ENCODE measurements at regions not wholly inside any gene's neighbourhood (a gene's known extent, or its start where the extent isn't known, plus 50 kb on each side); places are given as distances from the start of the nearest gene placed in this dataset.

- no peak for FAIRE-seq
- Histone ChIP-seq H3K4me1 (ENCODE audit: control insufficient read depth, insufficient read depth, low read length) (no peaks in the 10 kb centered on the region), H3K27me3 (replicated peaks in 1 of 2; ENCODE audit: control insufficient read depth in 2 of 2, insufficient read depth in 2 of 2, low read length in 1 of 2) (no peaks in the 10 kb centered on the region), H3K4me3 (no peak overlapping the region), H4K20me1 (ENCODE audit: control insufficient read depth, insufficient read depth) (no peaks in the 10 kb centered on the region), H3K9ac (ENCODE audit: control insufficient read depth, insufficient read depth, low read length) (no peak overlapping the region), H3K36me3 (ENCODE audit: control insufficient read depth in 2 of 2, insufficient read depth in 2 of 2, low read length in 1 of 2) (no peaks in the 10 kb centered on the region), H3K4me2 (ENCODE audit: control insufficient read depth, insufficient read depth) (no peak overlapping the region), H2AFZ (ENCODE audit: control insufficient read depth, low read depth, low read length) (no peak overlapping the region), H3K79me2 (ENCODE audit: control insufficient read depth, insufficient read depth, low read length) (no peaks in the 10 kb centered on the region), H3K9me3 (replicated peaks; ENCODE audit: control insufficient read depth, insufficient read depth, low read length) (no peaks in the 10 kb centered on the region), H3K27ac (ENCODE audit: control insufficient read depth, insufficient read depth) (no peak overlapping the region)
- RAD21 ChIA-PET (ENCODE audit: unreplicated experiment), result no interaction called here
- SMC1A ChIA-PET (ENCODE audit: uncharacterized antibody, unreplicated experiment), result no interaction called here
- no peak for ATAC-seq
- BruUV-seq (replicated peaks), result no TSS peak
- no peak for TF ChIP-seq NRF1 (conservative IDR thresholded peaks at IDR 0.05; ENCODE audit: low read depth, low read length)
- TF ChIP-seq BCLAF1 (IDR thresholded peaks at IDR 0.05), result no peak
- TF ChIP-seq JUNB (IDR thresholded peaks at IDR 0.05), result no peak
- TF ChIP-seq PAX8 (IDR thresholded peaks at IDR 0.05), result no peak
- TF ChIP-seq MYB (IDR thresholded peaks at IDR 0.05; ENCODE audit: borderline replicate concordance, low read depth, low read length), result no peak
- TF ChIP-seq ASH2L (IDR thresholded peaks at IDR 0.05; ENCODE audit: borderline replicate concordance, low read depth), result no peak
- no peak for TF ChIP-seq NFXL1 (IDR thresholded peaks at IDR 0.05; ENCODE audit: borderline replicate concordance)
- no peak for TF ChIP-seq IRF3 (IDR thresholded peaks at IDR 0.05)
- no peak for TF ChIP-seq RBBP5 (conservative IDR thresholded peaks at IDR 0.05)
- TF ChIP-seq MTA2 (IDR thresholded peaks at IDR 0.05; ENCODE audit: low read depth), result no peak
- no peak for TF ChIP-seq MEF2B (IDR thresholded peaks at IDR 0.05; ENCODE audit: partially characterized antibody, poor library complexity, severe bottlenecking)
- TF ChIP-seq YY1 (IDR thresholded peaks at IDR 0.05; ENCODE audit: low read depth, low read length), result no peak
- TF ChIP-seq IRF5 (IDR thresholded peaks at IDR 0.05; ENCODE audit: borderline replicate concordance), result no peak
- TF ChIP-seq REST (IDR thresholded peaks at IDR 0.05; ENCODE audit: low read depth, low read length), result no peak
- no peak for TF ChIP-seq ZNF622 (IDR thresholded peaks at IDR 0.05)
- no peak for TF ChIP-seq EP300 (IDR thresholded peaks at IDR 0.05; ENCODE audit: borderline replicate concordance in 1 of 2, control insufficient read depth in 1 of 2, low read depth in 2 of 2, low read length in 2 of 2)
- 0% methylated on average over 1 of the region's 1 CpG for WGBS (ENCODE audit: insufficient coverage, insufficient replicate concordance, low lambda C conversion rate, missing lambda C conversion rate)
- in situ Hi-C loops (cut with MboI) (no loop called here), intact Hi-C loops (cut with micrococcal nuclease; ENCODE audit: unreplicated experiment) (no loop called here)
- POLR2A ChIA-PET, result no interaction called here
- CTCF ChIA-PET, result no interaction called here
- DNase-seq (ENCODE audit: low read depth, low spot score), result no peak
Observed at GRCh38 chr14:66177935-66178334, 308.2 kb upstream of the CCDC196 start.

Measured in GM12878 (cell line).